Adrenal gland (tissue), 9 donors: ENCODE measurements at regions not wholly inside any gene's neighbourhood (a gene's known extent, or its start where the extent isn't known, plus 50 kb on each side); places are given as distances from the start of the nearest gene placed in this dataset.

Experiments
- DNase-seq, 7 donors: peaks; one replicate each; pipeline ENCODE4 v3.0.0-alpha.2; 2019 to 2020
- H3K27ac ChIP-seq, 5 donors: fragments of 200-600 bp; sonication (generic) in 4 of 5; 1 replicate in 3 of 5; 2 replicates in 2 of 5; pipeline versions ENCODE4 v1.5.1 to v1.8.0; 2016 to 2020; ENCODE audit warnings: mild to moderate bottlenecking in 1 of 5
- H3K27me3 ChIP-seq: fragments of 200-600 bp; 2 replicates; pipeline ENCODE4 v1.8.0; 2021
- H3K36me3 ChIP-seq, 2 donors: fragments of 200-600 bp; replicated peaks in 1 of 2; 1 replicate in 1 of 2; 2 replicates in 1 of 2; pipeline versions ENCODE4 v1.5.1 to v1.8.0; 2018 to 2022
- H3K4me1 ChIP-seq, 2 donors: fragments of 200-600 bp; replicated peaks in 1 of 2; 1 replicate in 1 of 2; 2 replicates in 1 of 2; pipeline versions ENCODE4 v1.5.1 to v1.8.0; 2018 to 2021
- H3K4me3 ChIP-seq, 4 donors: fragments of 200-600 bp; sonication (generic) in 3 of 4; one replicate each; pipeline ENCODE4 v1.5.1; 2016 to 2018
- H3K9me3 ChIP-seq, 3 donors: fragments of 200-600 bp; sonication (generic) in 1 of 3; replicated peaks in 1 of 3; 1 replicate in 2 of 3; 2 replicates in 1 of 3; pipeline versions ENCODE4 v1.5.1 to v1.8.0; 2016 to 2021
- CTCF ChIP-seq, 6 experiments: fragments of 450-650 bp in 4 of 6; fragments of 200-600 bp in 2 of 6; sonication (generic) in 1 of 6; IDR thresholded peaks; 1 replicate in 5 of 6; 2 replicates in 1 of 6; pipeline versions ENCODE4 v1.5.1 to v1.8.0; 2016 to 2021; ENCODE audit warnings: antibody characterized with exemption in 6 of 6, mild to moderate bottlenecking in 2 of 6, moderate library complexity in 1 of 6
- POLR2A ChIP-seq, 2 donors: fragments of 450-650 bp; IDR thresholded peaks; one replicate each; pipeline ENCODE4 v1.6.1; 2017; ENCODE audit warnings: antibody characterized with exemption in 2 of 2, mild to moderate bottlenecking in 2 of 2, moderate library complexity in 1 of 2
- WGBS, 4 donors: extraction: QIAGEN DNeasy Blood & Tissue Kit in 2 of 4; methylation state at CpG; one replicate each; pipeline versions ENCODE4 v1.1.5 to v1.1.7; 2013 to 2017; 5-methylcytosine and 5-hydroxymethylcytosine counted together
- intact Hi-C, 2 donors: fragments of 100-400 bp; cut with DNase I; formaldehyde crosslinking; loops; one replicate each; pipeline versions ENCODE4 v1.14.1 to v1.15.0; 2022 to 2023
- donor health status: healthy with polysubstance abuse.
- donor health status: Bipolar disorder and iron deficiency.
- donor health status: DM: yes; HTN: yes; CAD: no.
- donor health status: DM: no; HTN: no; CAD: no.
- donor health status: DM: no; HTN: no; CAD: no.

- WGBS, 4 donors = 84 to 94% (median 88%) methylated on average over 4 to 5 of the region's 5 CpGs
- intact Hi-C loops = no loop called here
- DNase-seq = no peak
Measured at GRCh38 chr11:98456308-98456680, 564.5 kb upstream of the CNTN5 start.

DNA sequence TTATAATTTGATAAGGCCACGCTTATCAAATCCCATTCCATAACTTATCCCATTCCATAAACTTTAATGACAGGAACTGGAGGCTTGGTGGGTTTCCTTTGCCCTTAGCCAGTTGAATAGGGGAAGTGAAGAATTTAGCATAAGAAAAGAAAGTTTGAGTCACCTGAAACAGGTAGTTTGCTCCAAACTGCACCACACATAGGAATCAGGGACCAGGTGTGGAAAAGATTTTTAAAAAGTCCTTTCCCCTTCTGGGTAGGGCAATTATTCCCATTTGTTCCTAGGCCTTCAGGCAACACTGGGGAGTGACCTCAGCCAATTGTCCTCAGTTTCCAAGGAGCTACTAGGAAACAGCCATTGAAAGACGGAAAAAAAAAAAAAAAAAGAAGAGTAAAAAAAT lies 525.7 kb upstream of the CNTN5 start:
- intact Hi-C loops = no loop called here
- no peak for DNase-seq
- Histone ChIP-seq H3K4me3 (no peak overlapping the region), H3K27ac (no peak overlapping the region), H3K36me3 (no peaks in the 10 kb centered on the region), H3K27me3 (no peaks in the 10 kb centered on the region), H3K4me1 (no peaks in the 10 kb centered on the region), H3K9me3 (no peaks in the 10 kb centered on the region)
- 70 to 94% (median 80%) methylated on average over 2 of the region's 2 CpGs for WGBS, 4 donors
- TF ChIP-seq CTCF (IDR thresholded peaks at IDR 0.05) (no peak), POLR2A (IDR thresholded peaks at IDR 0.05) (no peak)

More at GRCh38 chr11:98456308-98456680, 564.5 kb upstream of the CNTN5 start:
- Histone ChIP-seq H3K27me3 (no peaks in the 10 kb centered on the region), H3K4me3 (no peak overlapping the region), H3K36me3 (no peaks in the 10 kb centered on the region), H3K4me1 (no peaks in the 10 kb centered on the region), H3K27ac (no peak overlapping the region), H3K9me3 (no peaks in the 10 kb centered on the region)
- TF ChIP-seq CTCF (IDR thresholded peaks at IDR 0.05) (no peak), POLR2A (IDR thresholded peaks at IDR 0.05) (no peak)

DNA sequence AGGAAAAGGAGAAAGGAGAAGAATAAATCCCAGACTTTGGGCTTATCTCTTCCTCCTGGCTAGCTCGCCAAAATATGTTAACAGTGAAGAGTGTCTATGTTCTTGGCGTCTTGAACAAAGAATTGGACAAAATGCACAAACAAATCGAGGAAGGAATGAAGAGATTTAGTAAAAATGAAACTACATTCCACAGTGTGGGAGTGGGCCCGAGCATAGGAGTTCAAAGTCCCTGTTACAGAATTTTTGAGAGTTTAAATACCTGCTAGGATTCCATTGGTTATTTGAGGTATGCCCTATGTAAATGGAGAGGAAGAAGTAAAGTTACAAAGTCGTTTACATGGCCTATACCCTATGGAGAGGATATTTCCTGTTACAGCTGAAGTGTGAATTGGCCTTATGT lies 525.1 kb upstream of the CNTN5 start:
- Histone ChIP-seq H3K27me3 (no peaks in the 10 kb centered on the region), H3K27ac (no peak overlapping the region), H3K4me3 (no peak overlapping the region), H3K36me3 (no peaks in the 10 kb centered on the region), H3K4me1 (no peaks in the 10 kb centered on the region), H3K9me3 (no peaks in the 10 kb centered on the region)
- no peak for DNase-seq
- TF ChIP-seq POLR2A (IDR thresholded peaks at IDR 0.05) (no peak), CTCF (IDR thresholded peaks at IDR 0.05) (no peak)
- intact Hi-C loops = no loop called here
- whole genome bisulfite sequencing, 4 donors = 58 to 68% (median 64%) methylated on average over 5 of the region's 5 CpGs

- DNase-seq = no peak
- intact Hi-C loops = no loop called here
- Histone ChIP-seq H3K4me3 (no peak overlapping the region), H3K27me3 (no peaks in the 10 kb centered on the region), H3K4me1 (no peaks in the 10 kb centered on the region), H3K9me3 (no peaks in the 10 kb centered on the region), H3K27ac (no peak overlapping the region), H3K36me3 (no peaks in the 10 kb centered on the region)
- TF ChIP-seq CTCF (IDR thresholded peaks at IDR 0.05) = no peak
- TF ChIP-seq POLR2A (IDR thresholded peaks at IDR 0.05) = no peak
Measured at GRCh38 chr11:98507208-98507607, 513.5 kb upstream of the CNTN5 start.
